GM21717 (cell line): ENCODE measurements at regions not wholly inside any gene's neighbourhood (a gene's known extent, or its start where the extent isn't known, plus 50 kb on each side); places are given as distances from the start of the nearest gene placed in this dataset.

Experiments
- ATAC-seq: cut with Tn5 transposase; IDR thresholded peaks from one replicate; pipeline ENCODE4 v1.9.1; 2021; ENCODE audit warnings: mild to moderate bottlenecking, moderate library complexity; ENCODE audit not compliant: unreplicated experiment

- ATAC-seq = no peak
Measured at GRCh38 chr4:27703771-27704170, 843.1 kb downstream of the STIM2 start.

- ATAC-seq = no peak
Measured at GRCh38 chr4:27711041-27711440, 850.4 kb downstream of the STIM2 start.

- no peak for ATAC-seq
Measured at GRCh38 chr4:27714073-27714472, 853.4 kb downstream of the STIM2 start.

GRCh38 chr4:27716693-27717430, 856.2 kb downstream of the STIM2 start:
- no peak for ATAC-seq

GRCh38 chr4:27717431-27717755, 856.8 kb downstream of the STIM2 start:
- ATAC-seq = no peak

GRCh38 chr4:27720010-27720766, 859.5 kb downstream of the STIM2 start:
- peak; percentile 59 for ATAC-seq

GRCh38 chr4:27721193-27721592, 860.6 kb downstream of the STIM2 start:
- ATAC-seq = no peak

GRCh38 chr4:27728892-27729291, 868.3 kb downstream of the STIM2 start:
- no peak for ATAC-seq

GRCh38 chr4:27742816-27743215, 882.2 kb downstream of the STIM2 start:
- ATAC-seq = no peak

GRCh38 chr4:27759611-27760575, 899.3 kb downstream of the STIM2 start:
- no peak for ATAC-seq

- ATAC-seq = no peak
Measured at GRCh38 chr4:27763830-27764525, 903.3 kb downstream of the STIM2 start.

- ATAC-seq = peak; percentile 80
Measured at GRCh38 chr4:27764526-27764837, 903.8 kb downstream of the STIM2 start.

- ATAC-seq = no peak
Measured at GRCh38 chr4:27770895-27771294, 910.3 kb downstream of the STIM2 start.

GRCh38 chr4:27775156-27775555, 914.5 kb downstream of the STIM2 start:
- ATAC-seq = no peak

- ATAC-seq = no peak
Measured at GRCh38 chr4:27779827-27780226, 919.2 kb downstream of the STIM2 start.

- no peak for ATAC-seq
Measured at GRCh38 chr4:27787195-27787594, 926.6 kb downstream of the STIM2 start.

- ATAC-seq = no peak
Measured at GRCh38 chr4:27789773-27790172, 929.1 kb downstream of the STIM2 start.

GRCh38 chr4:27790911-27791310, 930.3 kb downstream of the STIM2 start:
- ATAC-seq = no peak

GRCh38 chr4:27791640-27792039, 931.0 kb downstream of the STIM2 start:
- ATAC-seq = no peak

- ATAC-seq = no peak
Measured at GRCh38 chr4:27807207-27807606, 946.6 kb downstream of the STIM2 start.

GRCh38 chr4:27811948-27812347, 951.3 kb downstream of the STIM2 start:
- ATAC-seq = no peak
